ENCODE measurements at regions not wholly inside any gene's neighbourhood (a gene's known extent, or its start where the extent isn't known, plus 50 kb on each side); places are given as distances from the start of the nearest gene placed in this dataset.

GRCh38 chr15:37788330-37788729, 146.1 kb upstream of the TMCO5A start:
- Histone ChIP-seq H3K36me3 (no peaks in the 10 kb centered on the region), H3K27me3 (replicated peaks; ENCODE audit: insufficient read depth) (no peaks in the 10 kb centered on the region), H3K4me1 (ENCODE audit: control insufficient read depth in 1 of 2, low read depth in 2 of 2) (no peaks in the 10 kb centered on the region), H3K9me3 (no peaks in the 10 kb centered on the region), H3K27ac (no peak overlapping the region), H3K4me3 (no peak overlapping the region)
- no peak for TF ChIP-seq CTCF (IDR thresholded peaks at IDR 0.05)
- DNase-seq (ENCODE audit: low spot score): no peak
- no peak for ATAC-seq (ENCODE audit: insufficient number of reproducible peaks, low FRiP score, low read depth)

- Histone ChIP-seq H3K36me3 (no peaks in the 10 kb centered on the region), H3K27me3 (replicated peaks; ENCODE audit: insufficient read depth) (no peaks in the 10 kb centered on the region), H3K4me1 (ENCODE audit: control insufficient read depth in 1 of 2, low read depth in 2 of 2) (no peaks in the 10 kb centered on the region), H3K9me3 (no peaks in the 10 kb centered on the region), H3K4me3 (no peak overlapping the region), H3K27ac (no peak overlapping the region)
- ATAC-seq (ENCODE audit: insufficient number of reproducible peaks, low FRiP score, low read depth) (no peak), DNase-seq (ENCODE audit: low spot score) (no peak)
- no peak for TF ChIP-seq CTCF (IDR thresholded peaks at IDR 0.05)
These were observed 145.6 kb upstream of the TMCO5A start for GRCh38 chr15:37788767-37789396.

- no peak for DNase-seq (ENCODE audit: low spot score)
- H3K27me3 ChIP-seq (replicated peaks; ENCODE audit: insufficient read depth): no peaks in the 10 kb centered on the region
- H3K36me3 ChIP-seq: no peaks in the 10 kb centered on the region
- ATAC-seq (ENCODE audit: insufficient number of reproducible peaks, low FRiP score, low read depth): no peak
- TF ChIP-seq CTCF (IDR thresholded peaks at IDR 0.05): no peak
- H3K9me3 ChIP-seq: no peaks in the 10 kb centered on the region
- no peak overlapping the region for H3K4me3 ChIP-seq
- H3K4me1 ChIP-seq (ENCODE audit: control insufficient read depth in 1 of 2, low read depth in 2 of 2): no peaks in the 10 kb centered on the region
- H3K27ac ChIP-seq: no peak overlapping the region
These were observed 145.0 kb upstream of the TMCO5A start for GRCh38 chr15:37789397-37789786.

- DNase-seq (ENCODE audit: low spot score) (no peak), ATAC-seq (ENCODE audit: insufficient number of reproducible peaks, low FRiP score, low read depth) (no peak)
- no peak for TF ChIP-seq CTCF (IDR thresholded peaks at IDR 0.05)
- H3K27me3 ChIP-seq (replicated peaks; ENCODE audit: insufficient read depth): no peaks in the 10 kb centered on the region
- no peaks in the 10 kb centered on the region for H3K4me1 ChIP-seq (ENCODE audit: control insufficient read depth in 1 of 2, low read depth in 2 of 2)
- H3K36me3 ChIP-seq: no peaks in the 10 kb centered on the region
- no peak overlapping the region for H3K27ac ChIP-seq
- no peak overlapping the region for H3K4me3 ChIP-seq
- no peaks in the 10 kb centered on the region for H3K9me3 ChIP-seq
These were observed 144.6 kb upstream of the TMCO5A start for GRCh38 chr15:37789881-37790280.

GRCh38 chr15:37791693-37792092, 142.7 kb upstream of the TMCO5A start:
- Histone ChIP-seq H3K4me3 (no peak overlapping the region), H3K27ac (no peak overlapping the region), H3K9me3 (no peaks in the 10 kb centered on the region), H3K4me1 (ENCODE audit: control insufficient read depth in 1 of 2, low read depth in 2 of 2) (no peaks in the 10 kb centered on the region), H3K27me3 (replicated peaks; ENCODE audit: insufficient read depth) (no peaks in the 10 kb centered on the region), H3K36me3 (no peaks in the 10 kb centered on the region)
- no peak for ATAC-seq (ENCODE audit: insufficient number of reproducible peaks, low FRiP score, low read depth)
- DNase-seq (ENCODE audit: low spot score): no peak
- no peak for TF ChIP-seq CTCF (IDR thresholded peaks at IDR 0.05)
